Kidney (tissue), 13 donors: ENCODE measurements at regions not wholly inside any gene's neighbourhood (a gene's known extent, or its start where the extent isn't known, plus 50 kb on each side); places are given as distances from the start of the nearest gene placed in this dataset.

Source experiments
- DNase-seq, 5 donors: peaks; one replicate each; pipeline ENCODE4 v3.0.0-alpha.2; 2013 to 2020
- FAIRE-seq: peaks from 2 replicates; lab custom pipeline; 2012; peaks lifted over from hg19 to GRCh38; lab: Jason Lieb, UNC
- H3K27ac ChIP-seq, 2 donors: one replicate each; pipeline ENCODE4 v1.7.0; 2013; ENCODE audit warnings: low read depth in 2 of 2, low read length in 2 of 2, inconsistent platforms in 1 of 2
- H3K27me3 ChIP-seq: one replicate; pipeline ENCODE4 v1.7.1; 2013; ENCODE audit warnings: low read length, inconsistent platforms; ENCODE audit not compliant: control insufficient read depth, insufficient read depth
- H3K36me3 ChIP-seq, 3 donors: one replicate each; pipeline versions ENCODE4 v1.7.0 to v1.7.1; 2013; ENCODE audit warnings: low read length in 3 of 3, control low read depth in 1 of 3, inconsistent platforms in 1 of 3; ENCODE audit not compliant: insufficient read depth in 3 of 3, control insufficient read depth in 2 of 3
- H3K4me1 ChIP-seq, 3 donors: one replicate each; pipeline versions ENCODE4 v1.7.0 to v1.7.1; 2013; ENCODE audit warnings: low read length in 3 of 3, inconsistent platforms in 1 of 3, low read depth in 1 of 3; ENCODE audit not compliant: control insufficient read depth in 2 of 3, insufficient read depth in 2 of 3
- H3K4me3 ChIP-seq, 3 donors: one replicate each; pipeline versions ENCODE4 v1.7.0 to v1.8.1; 2013; ENCODE audit warnings: low read length in 3 of 3, control low read depth in 1 of 3, inconsistent platforms in 1 of 3
- H3K9ac ChIP-seq, 3 donors: one replicate each; pipeline versions ENCODE4 v1.7.0 to v1.7.1; 2013; ENCODE audit warnings: low read length in 3 of 3, control low read depth in 1 of 3, inconsistent platforms in 1 of 3
- H3K9me3 ChIP-seq, 3 donors: one replicate each; pipeline versions ENCODE4 v1.7.0 to v1.7.1; 2013; ENCODE audit warnings: low read length in 3 of 3, control low read depth in 1 of 3, inconsistent platforms in 1 of 3; ENCODE audit not compliant: control insufficient read depth in 2 of 3, insufficient read depth in 1 of 3
- CTCF ChIP-seq: IDR thresholded peaks from 3 replicates; pipeline ENCODE4 v1.5.1; 2012; ENCODE audit warnings: mild to moderate bottlenecking, moderate library complexity, borderline replicate concordance; ENCODE audit not compliant: insufficient read depth; ENCODE audit errors: extremely low read depth
- intact Hi-C: fragments of 100-400 bp; cut with DNase I; formaldehyde crosslinking; loops from one replicate; pipeline ENCODE4 v1.11.1; 2022
- donor health status: control.
- donor health status: control.
- donor health status: control.
- donor health status: control.
- donor health status: control.
- donor health status: DM: yes; HTN: yes; CAD: no.
- donor health status: Normal renal cell carcinoma (clear cell type).

- Histone ChIP-seq H3K27ac (no peak overlapping the region), H3K9ac (no peak overlapping the region), H3K9me3 (no peaks in the 10 kb centered on the region), H3K4me1 (no peaks in the 10 kb centered on the region), H3K4me3 (no peak overlapping the region), H3K36me3 (no peaks in the 10 kb centered on the region), H3K27me3 (no peaks in the 10 kb centered on the region)
- intact Hi-C loops: no loop called here
- FAIRE-seq (no peak), DNase-seq (no peak)
- no peak for TF ChIP-seq CTCF
Observed at GRCh38 chr16:11411059-11411550, 65.8 kb downstream of the RMI2 start.

- Histone ChIP-seq H3K9ac (no peak overlapping the region), H3K27me3 (no peaks in the 10 kb centered on the region), H3K4me1 (no peaks in the 10 kb centered on the region), H3K27ac (no peak overlapping the region), H3K4me3 (no peak overlapping the region), H3K36me3 (no peaks in the 10 kb centered on the region), H3K9me3 (no peaks in the 10 kb centered on the region)
- no peak for TF ChIP-seq CTCF
- no peak for DNase-seq
- intact Hi-C loops: no loop called here
- FAIRE-seq: no peak
Observed at GRCh38 chr16:11412175-11412904, 67.1 kb downstream of the RMI2 start.

GRCh38 chr16:11412965-11413887 is 68.0 kb downstream of the RMI2 start:
- no peaks in the 10 kb centered on the region for H3K9me3 ChIP-seq
- TF ChIP-seq CTCF: no peak
- no peaks in the 10 kb centered on the region for H3K36me3 ChIP-seq
- intact Hi-C loops: no loop called here
- no peak overlapping the region for H3K27ac ChIP-seq
- no peaks in the 10 kb centered on the region for H3K27me3 ChIP-seq
- DNase-seq: no peak
- no peaks in the 10 kb centered on the region for H3K4me1 ChIP-seq
- H3K4me3 ChIP-seq: no peak overlapping the region
- FAIRE-seq: no peak
- no peak overlapping the region for H3K9ac ChIP-seq
